OCI-LY7 (cell line): ENCODE measurements at regions not wholly inside any gene's neighbourhood (a gene's known extent, or its start where the extent isn't known, plus 50 kb on each side); places are given as distances from the start of the nearest gene placed in this dataset.

Source experiments
- BruUV-seq: library from RNA; stranded (reverse); fragments of 400-500 nt; replicated peaks from 2 replicates; lab custom pipeline; 2021; lab: Mats Ljungman, UMichigan
- CTCF ChIA-PET: fragments of 300-600 bp; sonication (Branson Sonifier 250); formaldehyde crosslinking; loops from one replicate; lab custom pipeline; 2022; ENCODE audit warnings: antibody characterized with exemption; ENCODE audit not compliant: unreplicated experiment; lab: Charles Lee
- POLR2A ChIA-PET: fragments of 300-600 bp; sonication (Branson Sonifier 250); formaldehyde crosslinking; loops from one replicate; lab custom pipeline; 2022; ENCODE audit warnings: antibody characterized with exemption; lab: Charles Lee
- DNase-seq: peaks from one replicate; pipeline ENCODE4 v3.0.0-alpha.2; 2015; ENCODE audit warnings: low spot score
- H2AFZ ChIP-seq: fragments of 200-600 bp; sonication (generic), shearing (Covaris generic); 2 replicates; pipeline ENCODE4 v1.6.1; 2014; ENCODE audit warnings: mild to moderate bottlenecking, antibody characterized with exemption, low read length, moderate library complexity
- H3K27ac ChIP-seq: fragments of 200-600 bp; sonication (generic); 2 replicates; pipeline ENCODE4 v1.5.1; 2014; ENCODE audit warnings: mixed run types, low read depth, mild to moderate bottlenecking, moderate library complexity, low read length, inconsistent platforms; ENCODE audit not compliant: poor library complexity, severe bottlenecking
- H3K36me3 ChIP-seq: fragments of 200-600 bp; sonication (generic); 2 replicates; pipeline ENCODE4 v1.6.1; 2014; ENCODE audit warnings: mild to moderate bottlenecking, antibody characterized with exemption, low read length, moderate library complexity, mixed read lengths; ENCODE audit not compliant: insufficient read depth
- H3K4me1 ChIP-seq: fragments of 200-600 bp; sonication (generic); 2 replicates; pipeline ENCODE4 v1.5.1; 2014; ENCODE audit warnings: mild to moderate bottlenecking, low read length; ENCODE audit not compliant: insufficient read depth, poor library complexity, severe bottlenecking
- H3K4me2 ChIP-seq: fragments of 200-600 bp; sonication (generic); 2 replicates; pipeline ENCODE4 v1.6.1; 2014; ENCODE audit warnings: mild to moderate bottlenecking, low read length
- H3K4me3 ChIP-seq: fragments of 200-600 bp; sonication (generic); 2 replicates; pipeline ENCODE4 v1.5.1; 2014; ENCODE audit warnings: mild to moderate bottlenecking, low read depth, low read length; ENCODE audit not compliant: poor library complexity, severe bottlenecking
- H3K79me2 ChIP-seq: fragments of 200-600 bp; sonication (generic); 2 replicates; pipeline ENCODE4 v1.6.1; 2016; ENCODE audit warnings: low read depth, mild to moderate bottlenecking, low read length, moderate library complexity, mixed read lengths; ENCODE audit not compliant: insufficient read depth
- H3K9me2 ChIP-seq: fragments of 200-600 bp; sonication (generic); 2 replicates; pipeline ENCODE4 v1.6.1; 2016; ENCODE audit warnings: mild to moderate bottlenecking, low read length, mixed read lengths; ENCODE audit not compliant: insufficient read depth
- H3K9me3 ChIP-seq: fragments of 200-600 bp; sonication (generic); 2 replicates; pipeline ENCODE4 v1.6.1; 2014; ENCODE audit warnings: mild to moderate bottlenecking, mixed run types, low read length, mixed read lengths
- H4K20me1 ChIP-seq: fragments of 200-600 bp; sonication (generic); 2 replicates; pipeline ENCODE4 v1.6.1; 2014; ENCODE audit warnings: mild to moderate bottlenecking, antibody characterized with exemption, low read length, moderate library complexity, mixed read lengths; ENCODE audit not compliant: insufficient read depth
- EZH2phosphoT487 ChIP-seq: fragments of 200-600 bp; sonication (generic); IDR thresholded peaks from 2 replicates; pipeline ENCODE4 v1.6.1; 2018; ENCODE audit warnings: low read depth, borderline replicate concordance, mild to moderate bottlenecking, mixed run types, antibody characterized with exemption, low read length, moderate library complexity, mixed read lengths
- intact Hi-C: fragments of 100-400 bp; cut with micrococcal nuclease; formaldehyde crosslinking; loops from one replicate; pipeline ENCODE4 v1.10.0; 2022; ENCODE audit not compliant: unreplicated experiment
- TF ChIP-seq, protein P1 (sequence below): fragments of 200-600 bp; sonication (generic); conservative IDR thresholded peaks from 2 replicates; pipeline ENCODE4 v1.5.1; 2014; ENCODE audit warnings: mild to moderate bottlenecking, antibody characterized with exemption, low read length, moderate library complexity, mixed read lengths

DNA sequence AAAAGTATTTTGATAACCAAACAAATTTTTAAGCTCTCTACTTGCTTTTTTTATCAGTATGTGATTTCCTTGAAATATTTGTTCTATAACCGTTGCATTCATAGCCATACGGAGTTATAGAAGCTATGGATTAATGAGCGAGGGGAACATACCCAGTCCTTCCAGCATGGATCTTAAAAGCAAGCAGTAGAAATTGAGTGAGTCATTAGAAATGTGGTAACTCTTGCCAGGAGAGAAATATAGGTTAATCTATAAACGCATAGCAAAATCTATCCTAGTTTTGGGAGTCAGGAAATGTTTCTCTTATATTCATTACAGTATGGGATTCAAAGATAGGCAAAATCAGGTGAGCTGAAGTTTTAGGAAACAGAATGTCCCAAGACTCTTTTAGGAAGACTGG, 507.4 kb downstream of the DACH1 start:
- ChIA-PET POLR2A (interaction anchor here (1.2 kb wide), 1 partner anchor 20 kb away, joined by 3 read pairs; no protein-coding TSS in a partner anchor), CTCF (no interaction called here)
- TF ChIP-seq EZH2phosphoT487: no peak
- TF ChIP-seq, protein P1, sequence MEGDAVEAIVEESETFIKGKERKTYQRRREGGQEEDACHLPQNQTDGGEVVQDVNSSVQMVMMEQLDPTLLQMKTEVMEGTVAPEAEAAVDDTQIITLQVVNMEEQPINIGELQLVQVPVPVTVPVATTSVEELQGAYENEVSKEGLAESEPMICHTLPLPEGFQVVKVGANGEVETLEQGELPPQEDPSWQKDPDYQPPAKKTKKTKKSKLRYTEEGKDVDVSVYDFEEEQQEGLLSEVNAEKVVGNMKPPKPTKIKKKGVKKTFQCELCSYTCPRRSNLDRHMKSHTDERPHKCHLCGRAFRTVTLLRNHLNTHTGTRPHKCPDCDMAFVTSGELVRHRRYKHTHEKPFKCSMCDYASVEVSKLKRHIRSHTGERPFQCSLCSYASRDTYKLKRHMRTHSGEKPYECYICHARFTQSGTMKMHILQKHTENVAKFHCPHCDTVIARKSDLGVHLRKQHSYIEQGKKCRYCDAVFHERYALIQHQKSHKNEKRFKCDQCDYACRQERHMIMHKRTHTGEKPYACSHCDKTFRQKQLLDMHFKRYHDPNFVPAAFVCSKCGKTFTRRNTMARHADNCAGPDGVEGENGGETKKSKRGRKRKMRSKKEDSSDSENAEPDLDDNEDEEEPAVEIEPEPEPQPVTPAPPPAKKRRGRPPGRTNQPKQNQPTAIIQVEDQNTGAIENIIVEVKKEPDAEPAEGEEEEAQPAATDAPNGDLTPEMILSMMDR: no peak
- Histone ChIP-seq H3K9me3 (no peaks in the 10 kb centered on the region), H3K27ac (no peak overlapping the region), H3K79me2 (no peaks in the 10 kb centered on the region), H3K4me3 (no peak overlapping the region), H3K4me1 (no peaks in the 10 kb centered on the region), H3K4me2 (no peak overlapping the region), H4K20me1 (no peaks in the 10 kb centered on the region), H3K36me3 (no peaks in the 10 kb centered on the region), H2AFZ (no peak overlapping the region), H3K9me2 (no peaks in the 10 kb centered on the region)
- DNase-seq: no peak
- intact Hi-C loops: no loop called here
- no TSS peak for BruUV-seq

DNA sequence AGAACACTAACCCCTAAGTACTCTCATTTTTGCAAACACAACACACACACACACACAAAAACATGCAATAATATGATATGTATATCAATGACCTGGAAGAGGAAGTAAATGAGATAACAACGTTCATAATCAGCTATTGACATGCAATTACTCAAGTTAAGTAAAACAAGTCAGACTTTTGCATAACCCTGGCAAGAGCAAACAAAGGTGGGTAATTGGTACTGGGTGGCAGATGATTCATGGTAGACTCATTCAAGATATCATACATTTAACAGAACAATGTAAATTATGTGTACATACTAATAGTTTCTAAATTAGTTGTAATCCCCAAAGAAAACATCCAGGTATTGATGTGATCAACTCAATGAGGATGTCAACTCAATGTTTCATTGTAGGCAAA, 508.8 kb downstream of the DACH1 start:
- H3K9me2 ChIP-seq: no peaks in the 10 kb centered on the region
- no peaks in the 10 kb centered on the region for H3K36me3 ChIP-seq
- H3K79me2 ChIP-seq: no peaks in the 10 kb centered on the region
- no peaks in the 10 kb centered on the region for H3K9me3 ChIP-seq
- H3K4me3 ChIP-seq: no peak overlapping the region
- no peak overlapping the region for H3K27ac ChIP-seq
- POLR2A ChIA-PET: interaction anchor here (0.6 to 1.2 kb wide), 4 partner anchors 36 to 781 kb away, joined by 3 to 6 read pairs (median 4); no protein-coding TSS in a partner anchor
- no peaks in the 10 kb centered on the region for H4K20me1 ChIP-seq
- no peak overlapping the region for H2AFZ ChIP-seq
- CTCF ChIA-PET: no interaction called here
- intact Hi-C loops: no loop called here
- no peak for DNase-seq
- TF ChIP-seq, protein P1: no peak
- TF ChIP-seq EZH2phosphoT487: no peak
- H3K4me1 ChIP-seq: no peaks in the 10 kb centered on the region
- H3K4me2 ChIP-seq: no peak overlapping the region
- BruUV-seq: no TSS peak

DNA sequence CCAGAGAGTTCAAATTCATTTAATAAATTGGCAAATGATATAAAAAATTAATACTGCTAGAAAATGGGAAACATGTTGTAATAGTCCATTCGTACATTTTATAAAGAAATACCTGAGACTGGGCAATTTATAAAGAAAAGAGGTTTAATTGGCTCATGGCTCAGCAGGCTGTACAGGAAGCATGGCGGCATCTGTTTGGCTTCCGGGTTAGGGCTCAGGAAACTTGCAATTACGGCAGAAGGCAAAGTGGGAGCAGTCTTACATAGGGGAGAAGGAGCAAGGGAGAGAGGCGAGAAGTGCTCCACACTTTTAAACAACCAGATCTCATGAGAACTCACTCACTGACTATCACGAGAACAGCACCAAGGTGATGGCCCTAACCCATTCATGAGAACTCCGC, 512.0 kb downstream of the DACH1 start:
- Histone ChIP-seq H4K20me1 (no peaks in the 10 kb centered on the region), H3K4me1 (no peaks in the 10 kb centered on the region), H3K4me3 (no peak overlapping the region), H3K79me2 (no peaks in the 10 kb centered on the region), H3K27ac (no peak overlapping the region), H3K36me3 (no peaks in the 10 kb centered on the region), H3K9me2 (no peaks in the 10 kb centered on the region), H3K9me3 (no peaks in the 10 kb centered on the region), H3K4me2 (no peak overlapping the region), H2AFZ (no peak overlapping the region)
- POLR2A ChIA-PET: no interaction called here
- CTCF ChIA-PET: no interaction called here
- intact Hi-C loops: no loop called here
- DNase-seq: no peak
- no peak for TF ChIP-seq EZH2phosphoT487
- TF ChIP-seq, protein P1: no peak
- BruUV-seq: no TSS peak
